Tongue (tissue), 1 donor: ENCODE measurements at regions not wholly inside any gene's neighbourhood (a gene's known extent, or its start where the extent isn't known, plus 50 kb on each side); places are given as distances from the start of the nearest gene placed in this dataset.
A peak's percentile ranks its signal among the peaks of the same experiment; 100 is the strongest.
"Not testable (repeated sequence)": the region's sequence is repeated elsewhere in the genome, so short reads cannot be mapped to it uniquely, and the experiment has no call there.

Experiments used
- DNase-seq: peaks from one replicate; pipeline ENCODE4 v3.0.0-alpha.2; 2015

GRCh38 chr13:50274181-50274580 is 258.9 kb downstream of the KCNRG start:
- no peak for DNase-seq

- DNase-seq = no peak
Observed at GRCh38 chr13:50275392-50276063, 260.3 kb downstream of the KCNRG start.

- no peak for DNase-seq
Observed at GRCh38 chr13:50276550-50276949, 261.3 kb downstream of the KCNRG start.

- no peak for DNase-seq
Observed at GRCh38 chr13:50277127-50277526, 261.9 kb downstream of the KCNRG start.

- no peak for DNase-seq
Observed at GRCh38 chr13:50277906-50278305, 262.7 kb downstream of the KCNRG start.

GRCh38 chr13:50280441-50280937 is 265.2 kb downstream of the KCNRG start:
- no peak for DNase-seq

- no peak for DNase-seq
Observed at GRCh38 chr13:50282016-50282415, 266.8 kb downstream of the KCNRG start.

- DNase-seq = no peak
Observed at GRCh38 chr13:50283017-50283416, 267.8 kb downstream of the KCNRG start.

- no peak for DNase-seq
Observed at GRCh38 chr13:50284540-50284939, 269.3 kb downstream of the KCNRG start.

- no peak for DNase-seq
Observed at GRCh38 chr13:50285283-50285682, 270.0 kb downstream of the KCNRG start.

GRCh38 chr13:50286324-50286723 is 271.1 kb downstream of the KCNRG start:
- no peak for DNase-seq

GRCh38 chr13:50290186-50290585 is 274.9 kb downstream of the KCNRG start:
- no peak for DNase-seq

GRCh38 chr13:50291611-50292010 is 276.4 kb downstream of the KCNRG start:
- no peak for DNase-seq

- no peak for DNase-seq
Observed at GRCh38 chr13:50292081-50292480, 276.8 kb downstream of the KCNRG start.

- DNase-seq = not testable (repeated sequence)
Observed at GRCh38 chr13:50294425-50294824, 279.2 kb downstream of the KCNRG start.

GRCh38 chr13:50299546-50300249 is 284.5 kb downstream of the KCNRG start:
- DNase-seq = no peak

- DNase-seq = no peak
Observed at GRCh38 chr13:50303963-50304721, 288.9 kb downstream of the KCNRG start.

- no peak for DNase-seq
Observed at GRCh38 chr13:50306156-50306555, 290.9 kb downstream of the KCNRG start.

GRCh38 chr13:50309318-50309717 is 294.1 kb downstream of the KCNRG start:
- peak; percentile 69 for DNase-seq

- DNase-seq = no peak
Observed at GRCh38 chr13:50309882-50310594, 294.8 kb downstream of the KCNRG start.

- DNase-seq = no peak
Observed at GRCh38 chr13:50310734-50311133, 295.5 kb downstream of the KCNRG start.

- no peak for DNase-seq
Observed at GRCh38 chr13:50318887-50319286, 303.6 kb downstream of the KCNRG start.
